Fibroblast of villous mesenchyme (primary cell): ENCODE measurements at regions not wholly inside any gene's neighbourhood (a gene's known extent, or its start where the extent isn't known, plus 50 kb on each side); places are given as distances from the start of the nearest gene placed in this dataset.
A peak's percentile ranks its signal among the peaks of the same experiment; 100 is the strongest.

Source experiments
- DNase-seq: peaks from one replicate; pipeline ENCODE4 v3.0.0-alpha.2; 2010; ENCODE audit warnings: low read depth
- H3K4me3 ChIP-seq: 2 replicates; pipeline ENCODE4 v1.5.1; 2011; ENCODE audit warnings: low read depth, mild to moderate bottlenecking, low read length
- TF ChIP-seq, protein P1 (sequence below): IDR thresholded peaks from 2 replicates; pipeline ENCODE4 v1.5.1; 2012; ENCODE audit warnings: low read depth, mild to moderate bottlenecking, low read length; ENCODE audit not compliant: insufficient read depth

GRCh38 chr18:28652654-28653053 lies 475.7 kb upstream of the CDH2 start:
- no peak for DNase-seq
- H3K4me3 ChIP-seq = no peak overlapping the region
- TF ChIP-seq, protein P1, sequence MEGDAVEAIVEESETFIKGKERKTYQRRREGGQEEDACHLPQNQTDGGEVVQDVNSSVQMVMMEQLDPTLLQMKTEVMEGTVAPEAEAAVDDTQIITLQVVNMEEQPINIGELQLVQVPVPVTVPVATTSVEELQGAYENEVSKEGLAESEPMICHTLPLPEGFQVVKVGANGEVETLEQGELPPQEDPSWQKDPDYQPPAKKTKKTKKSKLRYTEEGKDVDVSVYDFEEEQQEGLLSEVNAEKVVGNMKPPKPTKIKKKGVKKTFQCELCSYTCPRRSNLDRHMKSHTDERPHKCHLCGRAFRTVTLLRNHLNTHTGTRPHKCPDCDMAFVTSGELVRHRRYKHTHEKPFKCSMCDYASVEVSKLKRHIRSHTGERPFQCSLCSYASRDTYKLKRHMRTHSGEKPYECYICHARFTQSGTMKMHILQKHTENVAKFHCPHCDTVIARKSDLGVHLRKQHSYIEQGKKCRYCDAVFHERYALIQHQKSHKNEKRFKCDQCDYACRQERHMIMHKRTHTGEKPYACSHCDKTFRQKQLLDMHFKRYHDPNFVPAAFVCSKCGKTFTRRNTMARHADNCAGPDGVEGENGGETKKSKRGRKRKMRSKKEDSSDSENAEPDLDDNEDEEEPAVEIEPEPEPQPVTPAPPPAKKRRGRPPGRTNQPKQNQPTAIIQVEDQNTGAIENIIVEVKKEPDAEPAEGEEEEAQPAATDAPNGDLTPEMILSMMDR = no peak

DNA sequence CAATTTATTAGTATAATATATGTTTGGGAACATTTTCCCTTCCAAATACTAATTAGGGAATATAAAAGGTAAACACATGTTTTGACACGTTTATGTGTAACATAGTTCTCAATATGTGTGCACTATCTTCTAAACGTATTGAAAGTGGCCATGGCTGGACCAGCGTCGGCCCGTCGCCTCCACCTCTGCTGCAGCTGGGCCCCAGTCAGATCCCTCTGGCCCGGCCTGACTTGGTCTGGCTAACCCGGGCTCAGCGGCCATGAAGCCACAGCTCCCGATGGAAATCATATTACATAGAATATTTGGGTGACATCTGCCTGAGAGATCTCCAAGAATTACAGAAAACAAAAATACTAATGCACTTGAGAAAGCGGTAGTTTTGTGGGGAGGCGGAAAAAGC lies 474.4 kb upstream of the CDH2 start:
- TF ChIP-seq, protein P1 = no peak
- no peak for DNase-seq
- no peak overlapping the region for H3K4me3 ChIP-seq

- TF ChIP-seq, protein P1 = no peak
- no peak for DNase-seq
- H3K4me3 ChIP-seq = no peak overlapping the region
These were observed 473.9 kb upstream of the CDH2 start for GRCh38 chr18:28650860-28651259.

GRCh38 chr18:28647961-28648360 lies 471.0 kb upstream of the CDH2 start:
- H3K4me3 ChIP-seq = no peak overlapping the region
- no peak for DNase-seq
- TF ChIP-seq, protein P1 = no peak

DNA sequence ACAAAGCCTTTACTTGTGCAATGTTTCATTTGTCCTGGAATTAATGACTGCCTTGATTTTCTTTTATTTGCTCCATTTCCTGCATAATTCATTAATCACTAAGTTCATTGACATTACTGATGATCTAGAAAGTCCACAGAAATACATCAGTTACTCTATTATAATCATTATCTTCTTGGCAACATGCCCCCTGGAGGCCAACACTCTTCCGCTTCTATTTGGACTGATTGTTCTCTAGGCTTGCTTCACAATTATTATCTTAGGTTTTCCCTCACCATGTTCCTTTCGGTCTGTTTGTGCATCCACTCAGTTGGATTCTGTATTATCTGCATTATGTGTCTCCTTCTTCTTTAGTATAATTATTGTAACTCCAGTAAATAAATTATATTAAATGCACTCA lies 461.0 kb upstream of the CDH2 start:
- TF ChIP-seq, protein P1 = peak; percentile 12
- DNase-seq = no peak
- H3K4me3 ChIP-seq = no peak overlapping the region

DNA sequence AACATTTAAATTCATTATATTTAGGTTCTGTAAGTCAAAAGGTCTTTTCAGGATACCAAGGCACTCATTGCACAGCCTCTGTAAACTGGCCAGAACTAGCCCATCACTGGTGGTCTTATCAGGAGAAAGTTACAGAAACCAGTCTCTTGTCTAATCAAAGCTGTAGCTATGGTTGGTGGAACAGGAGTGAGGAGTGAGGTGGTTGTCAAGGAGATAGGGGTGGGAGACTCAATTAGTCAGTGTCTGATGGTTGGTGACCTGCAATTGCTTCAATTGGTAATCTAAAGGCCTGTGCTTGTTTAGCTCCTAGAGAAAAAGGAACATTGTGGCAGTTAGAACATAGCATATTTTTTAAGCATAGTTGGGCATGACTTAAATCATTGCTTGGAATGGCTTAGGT lies 458.6 kb upstream of the CDH2 start:
- TF ChIP-seq, protein P1 = no peak
- H3K4me3 ChIP-seq = no peak overlapping the region
- DNase-seq = no peak

GRCh38 chr18:28626756-28627155 lies 449.8 kb upstream of the CDH2 start:
- TF ChIP-seq, protein P1 = no peak
- no peak overlapping the region for H3K4me3 ChIP-seq
- no peak for DNase-seq
